ENCODE measurements at regions not wholly inside any gene's neighbourhood (a gene's known extent, or its start where the extent isn't known, plus 50 kb on each side); places are given as distances from the start of the nearest gene placed in this dataset.

DNA sequence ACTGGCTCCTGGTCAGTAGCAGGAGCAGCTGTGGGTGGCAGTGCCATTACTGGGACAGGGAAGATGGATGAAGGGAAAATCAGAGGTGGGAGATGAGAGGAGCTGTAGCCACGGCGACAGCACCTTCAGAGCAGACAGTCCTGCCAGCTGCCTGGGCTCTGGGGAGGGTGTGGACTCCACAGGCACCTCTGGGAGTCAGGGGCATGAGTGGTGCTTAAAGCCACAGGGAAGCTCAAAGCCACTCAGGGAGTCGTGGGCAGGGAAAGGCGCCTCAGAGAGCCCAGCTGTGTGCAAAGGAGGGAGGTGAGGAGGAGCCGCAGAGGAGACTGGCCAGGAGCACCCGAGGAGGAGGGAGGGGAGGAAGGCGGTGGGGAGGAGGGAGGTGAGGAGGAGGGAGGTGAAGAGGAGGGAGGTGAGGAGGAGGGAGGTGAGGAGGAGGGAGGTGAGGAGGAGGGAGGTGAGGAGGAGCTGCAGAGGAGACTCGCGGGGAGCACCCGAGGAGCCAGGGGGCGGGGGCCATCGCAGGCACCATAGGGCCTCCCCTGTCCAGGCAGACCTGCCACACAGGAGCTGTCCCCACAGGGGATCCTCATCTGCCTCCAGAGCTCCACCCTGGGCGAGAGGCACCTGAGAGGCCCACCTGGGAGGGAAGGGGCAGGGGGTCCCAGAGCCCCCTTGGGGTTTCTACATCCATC is 977.6 kb downstream of the BRD1 start:
- DNase-seq (ENCODE audit: low read depth) = no peak
- H3K4me3 ChIP-seq (ENCODE audit: low read depth, low read length) = no peak overlapping the region
- TF ChIP-seq, protein P1, sequence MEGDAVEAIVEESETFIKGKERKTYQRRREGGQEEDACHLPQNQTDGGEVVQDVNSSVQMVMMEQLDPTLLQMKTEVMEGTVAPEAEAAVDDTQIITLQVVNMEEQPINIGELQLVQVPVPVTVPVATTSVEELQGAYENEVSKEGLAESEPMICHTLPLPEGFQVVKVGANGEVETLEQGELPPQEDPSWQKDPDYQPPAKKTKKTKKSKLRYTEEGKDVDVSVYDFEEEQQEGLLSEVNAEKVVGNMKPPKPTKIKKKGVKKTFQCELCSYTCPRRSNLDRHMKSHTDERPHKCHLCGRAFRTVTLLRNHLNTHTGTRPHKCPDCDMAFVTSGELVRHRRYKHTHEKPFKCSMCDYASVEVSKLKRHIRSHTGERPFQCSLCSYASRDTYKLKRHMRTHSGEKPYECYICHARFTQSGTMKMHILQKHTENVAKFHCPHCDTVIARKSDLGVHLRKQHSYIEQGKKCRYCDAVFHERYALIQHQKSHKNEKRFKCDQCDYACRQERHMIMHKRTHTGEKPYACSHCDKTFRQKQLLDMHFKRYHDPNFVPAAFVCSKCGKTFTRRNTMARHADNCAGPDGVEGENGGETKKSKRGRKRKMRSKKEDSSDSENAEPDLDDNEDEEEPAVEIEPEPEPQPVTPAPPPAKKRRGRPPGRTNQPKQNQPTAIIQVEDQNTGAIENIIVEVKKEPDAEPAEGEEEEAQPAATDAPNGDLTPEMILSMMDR (IDR thresholded peaks at IDR 0.05; ENCODE audit: low read depth, low read length, missing control alignments) = no peak
- in situ Hi-C loops (cut with HindIII; ENCODE audit: low sequenced_read_pairs) = no loop called here

DNA sequence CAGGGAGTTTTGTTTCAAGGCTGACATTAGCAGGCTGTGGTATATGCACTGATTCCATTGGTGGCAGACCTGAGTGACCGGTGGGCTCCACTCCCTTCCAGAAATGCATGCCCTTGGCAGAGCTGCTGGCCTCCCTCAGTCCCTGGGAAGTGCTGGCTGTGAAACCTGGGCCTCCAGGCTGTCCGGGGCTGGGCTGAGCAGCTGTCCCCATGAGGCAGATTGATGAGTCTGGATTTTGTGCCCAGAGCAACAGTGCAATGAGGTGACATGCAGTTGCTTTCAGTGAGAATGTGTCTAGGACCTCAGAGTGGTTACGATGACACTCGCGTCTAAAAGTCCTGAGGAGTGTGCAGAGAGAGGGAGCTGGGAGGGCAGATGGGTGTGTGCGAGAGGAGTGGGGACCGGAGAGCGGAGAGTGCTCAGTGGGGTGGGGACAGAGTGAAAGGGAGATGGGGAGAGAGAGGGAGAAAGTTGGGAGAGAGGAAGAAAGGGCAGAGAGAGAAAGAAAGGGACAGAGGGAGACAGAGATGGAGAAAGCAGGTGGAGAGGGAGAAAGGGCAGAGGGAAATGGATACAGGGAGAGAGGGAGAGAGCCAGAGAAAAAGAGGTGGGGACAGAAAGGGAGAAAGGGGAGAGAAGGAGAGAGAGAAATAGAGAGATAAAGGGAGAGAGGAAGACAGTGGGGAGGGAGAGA is 978.3 kb downstream of the BRD1 start:
- in situ Hi-C loops (cut with HindIII; ENCODE audit: low sequenced_read_pairs) = no loop called here
- no peak overlapping the region for H3K4me3 ChIP-seq (ENCODE audit: low read depth, low read length)
- TF ChIP-seq, protein P1 (IDR thresholded peaks at IDR 0.05; ENCODE audit: low read depth, low read length, missing control alignments) = no peak
- no peak for DNase-seq (ENCODE audit: low read depth)

DNA sequence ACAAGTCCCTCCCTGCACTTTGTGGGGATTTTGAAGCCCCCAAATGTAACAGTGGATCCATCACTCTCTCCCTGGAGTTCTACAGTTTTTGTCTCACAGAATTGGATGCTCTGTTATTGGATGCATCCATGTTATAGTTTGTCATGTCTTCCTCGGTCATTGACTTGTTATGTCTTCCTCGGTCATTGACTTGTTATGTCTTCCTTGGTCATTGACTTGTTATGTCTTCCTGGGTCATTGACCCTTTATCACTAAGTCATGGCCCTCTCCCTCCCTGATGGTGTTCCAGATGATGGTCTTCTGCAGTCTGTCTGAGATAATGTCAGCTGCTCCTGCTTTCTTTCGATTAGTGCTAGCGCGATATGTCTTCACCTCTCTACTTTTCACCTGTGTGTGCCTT is 981.5 kb downstream of the BRD1 start:
- DNase-seq (ENCODE audit: low read depth) = no peak
- TF ChIP-seq, protein P1 (IDR thresholded peaks at IDR 0.05; ENCODE audit: low read depth, low read length, missing control alignments) = no peak
- no peak overlapping the region for H3K4me3 ChIP-seq (ENCODE audit: low read depth, low read length)
- in situ Hi-C loops (cut with HindIII; ENCODE audit: low sequenced_read_pairs) = no loop called here

DNA sequence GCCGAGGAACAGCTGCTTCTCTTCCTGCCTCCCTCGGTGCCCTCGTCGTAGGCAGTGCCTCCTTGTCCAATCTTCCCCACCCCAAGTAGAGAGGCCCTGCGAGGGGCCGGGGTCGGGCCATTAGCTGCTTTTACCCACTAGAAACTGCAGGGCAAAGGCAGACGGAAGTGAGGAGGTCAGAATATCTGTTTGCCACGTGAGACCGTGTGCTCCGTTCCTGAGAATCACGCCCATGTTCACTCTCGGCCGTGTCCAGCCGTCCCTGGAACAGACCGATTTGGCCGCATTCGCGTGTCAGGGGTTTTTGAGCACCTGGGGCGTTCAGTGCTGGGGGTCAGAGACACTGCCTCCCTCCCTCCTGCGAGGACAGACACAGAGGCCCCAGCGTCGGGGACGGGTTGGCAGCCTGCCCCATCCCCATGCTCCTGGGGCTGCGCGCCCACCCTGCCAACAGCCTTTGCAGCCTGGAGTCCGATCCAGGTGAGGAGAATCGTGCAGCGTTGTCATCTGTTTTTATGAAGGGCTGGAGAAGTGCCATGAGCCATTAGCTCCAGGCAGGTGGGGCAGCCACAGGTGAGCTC is 982.2 kb downstream of the BRD1 start:
- TF ChIP-seq, protein P1 (IDR thresholded peaks at IDR 0.05; ENCODE audit: low read depth, low read length, missing control alignments) = no peak
- no peak overlapping the region for H3K4me3 ChIP-seq (ENCODE audit: low read depth, low read length)
- no peak for DNase-seq (ENCODE audit: low read depth)
- in situ Hi-C loops (cut with HindIII; ENCODE audit: low sequenced_read_pairs) = no loop called here

DNA sequence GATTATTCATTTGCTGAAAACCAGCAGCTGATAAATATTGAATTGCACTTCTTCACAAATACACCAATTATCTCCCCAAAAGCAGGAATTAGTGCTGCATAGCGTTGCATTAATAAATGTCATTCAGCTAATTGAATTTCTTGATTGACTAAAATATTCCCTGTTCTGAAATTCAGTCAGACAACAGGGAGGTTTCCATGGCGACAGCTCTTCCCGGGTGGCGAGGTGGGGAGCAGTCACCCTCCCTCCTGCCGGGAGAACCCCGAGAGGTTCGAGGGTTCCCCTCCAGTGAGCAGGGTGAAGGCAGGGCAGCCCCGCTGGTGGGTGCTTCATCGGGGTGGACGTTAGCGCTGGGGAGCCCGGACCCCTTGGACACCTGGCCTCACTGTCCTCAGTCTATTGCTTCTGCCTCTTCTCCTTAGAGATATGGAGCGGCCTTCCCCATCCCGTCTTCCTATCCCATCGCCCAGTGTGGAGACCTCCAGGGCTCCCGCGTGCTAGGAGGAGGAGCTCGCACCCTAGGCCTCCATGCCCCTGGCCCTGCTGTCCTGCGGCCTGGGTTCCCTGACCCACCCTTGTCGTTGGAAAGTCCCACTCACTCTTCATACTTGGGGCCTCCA is 983.5 kb downstream of the BRD1 start:
- in situ Hi-C loops (cut with HindIII; ENCODE audit: low sequenced_read_pairs) = no loop called here
- H3K4me3 ChIP-seq (ENCODE audit: low read depth, low read length) = no peak overlapping the region
- no peak for DNase-seq (ENCODE audit: low read depth)
- TF ChIP-seq, protein P1 (IDR thresholded peaks at IDR 0.05; ENCODE audit: low read depth, low read length, missing control alignments) = no peak

DNA sequence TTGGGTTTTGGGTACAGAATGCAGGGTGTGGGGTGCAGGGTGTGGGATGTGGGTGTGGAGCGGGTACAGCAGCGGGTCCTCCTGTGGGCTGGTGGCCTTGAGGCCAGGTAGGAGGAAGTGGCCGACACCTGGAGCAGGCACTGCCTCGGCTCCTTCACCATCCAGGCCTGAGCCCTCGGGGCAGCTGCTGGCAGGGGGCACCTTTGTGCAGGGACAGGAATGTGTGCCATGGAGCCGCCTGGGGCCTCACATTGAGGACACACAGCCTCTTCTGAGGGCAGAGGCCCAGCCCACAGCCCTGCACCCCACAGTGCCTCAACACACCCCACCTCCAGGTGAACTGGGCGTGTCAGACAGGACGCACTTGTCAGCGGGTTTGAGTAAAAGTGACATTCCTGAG is 984.0 kb downstream of the BRD1 start:
- in situ Hi-C loops (cut with HindIII; ENCODE audit: low sequenced_read_pairs) = no loop called here
- DNase-seq (ENCODE audit: low read depth) = no peak
- TF ChIP-seq, protein P1 (IDR thresholded peaks at IDR 0.05; ENCODE audit: low read depth, low read length, missing control alignments) = no peak
- H3K4me3 ChIP-seq (ENCODE audit: low read depth, low read length) = no peak overlapping the region
